Nucleus accumbens (tissue), 56 donors: ENCODE measurements at regions not wholly inside any gene's neighbourhood (a gene's known extent, or its start where the extent isn't known, plus 50 kb on each side); places are given as distances from the start of the nearest gene placed in this dataset.

Source experiments
- DNase-seq, 56 donors: peaks; one replicate each; lab custom pipeline; 2025; lab: John Stamatoyannopoulos, UW

- no peak for DNase-seq
Measured at GRCh38 chr9:129240581-129241211, 62.6 kb upstream of the IER5L start.

GRCh38 chr9:129239946-129240490 is 62.0 kb upstream of the IER5L start:
- DNase-seq, result no peak

GRCh38 chr9:129237803-129238202 is 59.7 kb upstream of the IER5L start:
- no peak for DNase-seq

- peak in 34 of 56 donors; percentile 11 to 81 (median 44) for DNase-seq
Measured at GRCh38 chr9:129237164-129237611, 59.1 kb upstream of the IER5L start.

GRCh38 chr9:129236441-129237145 is 58.5 kb upstream of the IER5L start:
- no peak for DNase-seq

- no peak for DNase-seq
Measured at GRCh38 chr9:129235931-129236331, 57.9 kb upstream of the IER5L start.

GRCh38 chr9:129235041-129235930 is 57.2 kb upstream of the IER5L start:
- DNase-seq, result no peak

- no peak for DNase-seq
Measured at GRCh38 chr9:129234491-129234890, 56.4 kb upstream of the IER5L start.

- DNase-seq, result no peak
Measured at GRCh38 chr9:129232839-129233591, 55.0 kb upstream of the IER5L start.

GRCh38 chr9:129231759-129232158 is 53.7 kb upstream of the IER5L start:
- DNase-seq, result no peak

GRCh38 chr9:129231022-129231739 is 53.1 kb upstream of the IER5L start:
- no peak for DNase-seq

- DNase-seq, result no peak
Measured at GRCh38 chr9:129230302-129230701, 52.2 kb upstream of the IER5L start.
